ENCODE measurements at regions not wholly inside any gene's neighbourhood (a gene's known extent, or its start where the extent isn't known, plus 50 kb on each side); places are given as distances from the start of the nearest gene placed in this dataset.

GRCh38 chr18:10055125-10055750 is 141.4 kb downstream of the VAPA start:
- DNase-seq (ENCODE audit: low read depth, low spot score): no peak
- H3K27ac ChIP-seq: no peak overlapping the region

GRCh38 chr18:10056506-10056905 is 142.7 kb downstream of the VAPA start:
- no peak overlapping the region for H3K27ac ChIP-seq

GRCh38 chr18:10057401-10057893 is 143.6 kb downstream of the VAPA start:
- H3K27ac ChIP-seq: peak overlapping the region; percentile 37
- no peak for DNase-seq (ENCODE audit: low read depth, low spot score)

More at GRCh38 chr18:10056506-10056905, 142.7 kb downstream of the VAPA start:
- no peak for DNase-seq (ENCODE audit: low read depth, low spot score)

- DNase-seq (ENCODE audit: low read depth, low spot score): no peak
- peak overlapping the region; percentile 37 for H3K27ac ChIP-seq
Observed at GRCh38 chr18:10057894-10058791, 144.3 kb downstream of the VAPA start.

GRCh38 chr18:10059610-10060468 is 146.0 kb downstream of the VAPA start:
- no peak for DNase-seq (ENCODE audit: low read depth, low spot score)
- H3K27ac ChIP-seq: no peak overlapping the region

- no peak overlapping the region for H3K27ac ChIP-seq
Observed at GRCh38 chr18:10060469-10060782, 146.6 kb downstream of the VAPA start.

GRCh38 chr18:10060841-10061240 is 147.0 kb downstream of the VAPA start:
- H3K27ac ChIP-seq: no peak overlapping the region
- no peak for DNase-seq (ENCODE audit: low read depth, low spot score)

More at GRCh38 chr18:10060469-10060782, 146.6 kb downstream of the VAPA start:
- no peak for DNase-seq (ENCODE audit: low read depth, low spot score)

- DNase-seq (ENCODE audit: low read depth, low spot score): no peak
- no peak overlapping the region for H3K27ac ChIP-seq
Observed at GRCh38 chr18:10061566-10062140, 147.8 kb downstream of the VAPA start.

- no peak overlapping the region for H3K27ac ChIP-seq
- DNase-seq (ENCODE audit: low read depth, low spot score): no peak
Observed at GRCh38 chr18:10062302-10063300, 148.8 kb downstream of the VAPA start.

- no peak for DNase-seq (ENCODE audit: low read depth, low spot score)
- H3K27ac ChIP-seq: no peak overlapping the region
Observed at GRCh38 chr18:10063489-10063888, 149.7 kb downstream of the VAPA start.

- H3K27ac ChIP-seq: no peak overlapping the region
- DNase-seq (ENCODE audit: low read depth, low spot score): no peak
Observed at GRCh38 chr18:10064267-10064666, 150.5 kb downstream of the VAPA start.

GRCh38 chr18:10065296-10065695 is 151.5 kb downstream of the VAPA start:
- no peak for DNase-seq (ENCODE audit: low read depth, low spot score)
- H3K27ac ChIP-seq: no peak overlapping the region

GRCh38 chr18:10067670-10068659 is 154.1 kb downstream of the VAPA start:
- H3K27ac ChIP-seq: no peak overlapping the region
- DNase-seq (ENCODE audit: low read depth, low spot score): no peak

- no peak for DNase-seq (ENCODE audit: low read depth, low spot score)
- H3K27ac ChIP-seq: no peak overlapping the region
Observed at GRCh38 chr18:10068766-10069567, 155.2 kb downstream of the VAPA start.

- no peak overlapping the region for H3K27ac ChIP-seq
- no peak for DNase-seq (ENCODE audit: low read depth, low spot score)
Observed at GRCh38 chr18:10070561-10071000, 156.8 kb downstream of the VAPA start.

GRCh38 chr18:10072671-10073175 is 158.9 kb downstream of the VAPA start:
- no peak overlapping the region for H3K27ac ChIP-seq
- no peak for DNase-seq (ENCODE audit: low read depth, low spot score)

GRCh38 chr18:10074110-10074509 is 160.3 kb downstream of the VAPA start:
- peak; percentile 43 for DNase-seq (ENCODE audit: low read depth, low spot score)
- H3K27ac ChIP-seq: no peak overlapping the region

All from epithelial cell of prostate (primary cell).